ENCODE measurements at regions not wholly inside any gene's neighbourhood (a gene's known extent, or its start where the extent isn't known, plus 50 kb on each side); places are given as distances from the start of the nearest gene placed in this dataset.

DNA sequence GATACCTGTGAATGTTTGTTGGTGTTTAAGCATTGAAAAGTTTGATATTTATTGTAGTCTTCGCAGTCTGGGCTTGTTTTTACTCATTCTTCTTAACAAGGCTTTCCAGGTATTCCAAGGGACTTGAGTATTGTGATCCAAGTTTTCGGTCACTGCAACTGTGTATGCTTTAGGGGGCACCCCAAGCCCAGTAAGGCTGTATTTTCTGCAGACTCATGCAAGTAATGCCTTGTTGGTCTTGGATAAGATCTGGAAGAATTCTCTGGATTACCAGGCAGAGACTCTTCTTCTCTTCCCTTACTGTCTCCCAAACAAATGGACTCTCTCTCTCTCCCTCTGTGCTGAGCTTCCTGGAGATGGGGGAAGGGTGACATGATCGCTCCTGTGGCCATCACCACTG is 82.1 kb downstream of the RFPL4B start:
- TF ChIP-seq POLR2AphosphoS5 (IDR thresholded peaks at IDR 0.05; ENCODE audit: low read depth) = no peak
- TF ChIP-seq, protein P1, sequence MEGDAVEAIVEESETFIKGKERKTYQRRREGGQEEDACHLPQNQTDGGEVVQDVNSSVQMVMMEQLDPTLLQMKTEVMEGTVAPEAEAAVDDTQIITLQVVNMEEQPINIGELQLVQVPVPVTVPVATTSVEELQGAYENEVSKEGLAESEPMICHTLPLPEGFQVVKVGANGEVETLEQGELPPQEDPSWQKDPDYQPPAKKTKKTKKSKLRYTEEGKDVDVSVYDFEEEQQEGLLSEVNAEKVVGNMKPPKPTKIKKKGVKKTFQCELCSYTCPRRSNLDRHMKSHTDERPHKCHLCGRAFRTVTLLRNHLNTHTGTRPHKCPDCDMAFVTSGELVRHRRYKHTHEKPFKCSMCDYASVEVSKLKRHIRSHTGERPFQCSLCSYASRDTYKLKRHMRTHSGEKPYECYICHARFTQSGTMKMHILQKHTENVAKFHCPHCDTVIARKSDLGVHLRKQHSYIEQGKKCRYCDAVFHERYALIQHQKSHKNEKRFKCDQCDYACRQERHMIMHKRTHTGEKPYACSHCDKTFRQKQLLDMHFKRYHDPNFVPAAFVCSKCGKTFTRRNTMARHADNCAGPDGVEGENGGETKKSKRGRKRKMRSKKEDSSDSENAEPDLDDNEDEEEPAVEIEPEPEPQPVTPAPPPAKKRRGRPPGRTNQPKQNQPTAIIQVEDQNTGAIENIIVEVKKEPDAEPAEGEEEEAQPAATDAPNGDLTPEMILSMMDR (IDR thresholded peaks at IDR 0.05; ENCODE audit: insufficient read depth, low read length) = no peak
